SU-DHL-6 (cell line): ENCODE measurements at regions not wholly inside any gene's neighbourhood (a gene's known extent, or its start where the extent isn't known, plus 50 kb on each side); places are given as distances from the start of the nearest gene placed in this dataset.

Experiments used
- H2AFZ ChIP-seq: fragments of 200-600 bp; sonication (generic); 2 replicates; pipeline ENCODE4 v1.6.1; 2014; ENCODE audit warnings: low read depth, mild to moderate bottlenecking, moderate library complexity, mixed read lengths, antibody characterized with exemption, low read length; ENCODE audit not compliant: severe bottlenecking
- H3F3A ChIP-seq: fragments of 200-600 bp; shearing (Covaris generic); 2 replicates; pipeline ENCODE4 v1.6.0; 2016; ENCODE audit warnings: antibody characterized with exemption, mild to moderate bottlenecking; ENCODE audit not compliant: insufficient read depth
- H3K27ac ChIP-seq: fragments of 200-600 bp; sonication (generic); 2 replicates; pipeline ENCODE4 v1.5.1; 2016; ENCODE audit warnings: low read depth, mild to moderate bottlenecking, low read length, moderate library complexity, mixed read lengths
- H3K27me3 ChIP-seq: fragments of 200-600 bp; sonication (generic), shearing (Covaris generic); 2 replicates; pipeline ENCODE4 v1.6.0; 2014; ENCODE audit warnings: mild to moderate bottlenecking, low read length
- H3K36me3 ChIP-seq: fragments of 200-600 bp; sonication (generic); 2 replicates; pipeline ENCODE4 v1.6.1; 2014; ENCODE audit warnings: mild to moderate bottlenecking, low read length, mixed read lengths
- H3K4me2 ChIP-seq: fragments of 300-600, 200-600 bp; shearing (Covaris generic), sonication (generic); 2 replicates; pipeline ENCODE4 v1.6.0; 2014; ENCODE audit warnings: low read length, low read depth, mild to moderate bottlenecking; ENCODE audit not compliant: poor library complexity, severe bottlenecking
- H3K4me3 ChIP-seq: fragments of 200-600 bp; sonication (generic); 2 replicates; pipeline ENCODE4 v1.5.1; 2014; ENCODE audit warnings: antibody characterized with exemption, low read length, mild to moderate bottlenecking, mixed read lengths; ENCODE audit not compliant: insufficient read depth, poor library complexity, severe bottlenecking
- H3K79me2 ChIP-seq: fragments of 200-600 bp; sonication (generic); 2 replicates; pipeline ENCODE4 v1.6.1; 2014; ENCODE audit warnings: mild to moderate bottlenecking, low read length, moderate library complexity; ENCODE audit not compliant: insufficient read depth
- H3K9ac ChIP-seq: fragments of 200-600 bp; sonication (generic); 2 replicates; pipeline ENCODE4 v1.7.0; 2014; ENCODE audit warnings: mild to moderate bottlenecking, low read length
- H3K9me2 ChIP-seq: fragments of 200-600 bp; sonication (generic); replicated peaks from 2 replicates; pipeline ENCODE4 v1.6.1; 2014; ENCODE audit warnings: low read length; ENCODE audit not compliant: insufficient read depth
- H3K9me3 ChIP-seq: fragments of 200-600 bp; sonication (generic); 2 replicates; pipeline ENCODE4 v1.6.1; 2014; ENCODE audit warnings: low read length, mixed read lengths; ENCODE audit not compliant: insufficient read depth
- H4K20me1 ChIP-seq: fragments of 200-600 bp; sonication (generic); 2 replicates; pipeline ENCODE4 v1.6.1; 2014; ENCODE audit warnings: low read depth, mild to moderate bottlenecking, antibody characterized with exemption, low read length, moderate library complexity, mixed read lengths
- EZH2phosphoT487 ChIP-seq: fragments of 200-600 bp; sonication (generic), shearing (Covaris generic); conservative IDR thresholded peaks from 2 replicates; pipeline ENCODE4 v1.6.1; 2018; ENCODE audit warnings: mild to moderate bottlenecking, antibody characterized with exemption, low read length, moderate library complexity, mixed read lengths
- TF ChIP-seq, protein P1 (sequence below): fragments of 200-600 bp; sonication (generic); IDR thresholded peaks from one replicate; pipeline ENCODE4 v1.5.1; 2017; ENCODE audit warnings: antibody characterized with exemption, mild to moderate bottlenecking, low read length, moderate library complexity; ENCODE audit not compliant: insufficient read depth, poor library complexity, severe bottlenecking

DNA sequence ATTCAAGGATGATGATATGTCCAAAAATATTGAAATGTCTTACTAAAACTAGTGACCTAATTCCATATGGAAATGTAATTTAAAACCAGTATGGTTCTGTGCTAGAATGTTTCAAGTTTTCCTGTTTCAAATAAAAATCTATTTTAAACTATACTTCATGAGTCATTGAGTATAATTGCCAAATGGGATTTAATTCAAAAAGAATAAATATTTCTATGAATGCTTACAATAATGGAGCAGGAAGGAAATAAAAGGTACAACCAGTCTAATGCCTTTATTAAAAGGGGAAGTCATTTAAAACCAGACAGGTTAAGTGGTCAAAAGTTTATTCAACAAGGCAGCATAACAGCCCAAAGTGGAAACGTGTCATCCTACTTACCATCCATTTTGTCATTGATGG, 2347.1 kb downstream of the PCDH7 start:
- no peak overlapping the region for H2AFZ ChIP-seq
- no peaks in the 10 kb centered on the region for H3K36me3 ChIP-seq
- H3K9me2 ChIP-seq: no peaks in the 10 kb centered on the region
- no peak for TF ChIP-seq EZH2phosphoT487
- TF ChIP-seq, protein P1, sequence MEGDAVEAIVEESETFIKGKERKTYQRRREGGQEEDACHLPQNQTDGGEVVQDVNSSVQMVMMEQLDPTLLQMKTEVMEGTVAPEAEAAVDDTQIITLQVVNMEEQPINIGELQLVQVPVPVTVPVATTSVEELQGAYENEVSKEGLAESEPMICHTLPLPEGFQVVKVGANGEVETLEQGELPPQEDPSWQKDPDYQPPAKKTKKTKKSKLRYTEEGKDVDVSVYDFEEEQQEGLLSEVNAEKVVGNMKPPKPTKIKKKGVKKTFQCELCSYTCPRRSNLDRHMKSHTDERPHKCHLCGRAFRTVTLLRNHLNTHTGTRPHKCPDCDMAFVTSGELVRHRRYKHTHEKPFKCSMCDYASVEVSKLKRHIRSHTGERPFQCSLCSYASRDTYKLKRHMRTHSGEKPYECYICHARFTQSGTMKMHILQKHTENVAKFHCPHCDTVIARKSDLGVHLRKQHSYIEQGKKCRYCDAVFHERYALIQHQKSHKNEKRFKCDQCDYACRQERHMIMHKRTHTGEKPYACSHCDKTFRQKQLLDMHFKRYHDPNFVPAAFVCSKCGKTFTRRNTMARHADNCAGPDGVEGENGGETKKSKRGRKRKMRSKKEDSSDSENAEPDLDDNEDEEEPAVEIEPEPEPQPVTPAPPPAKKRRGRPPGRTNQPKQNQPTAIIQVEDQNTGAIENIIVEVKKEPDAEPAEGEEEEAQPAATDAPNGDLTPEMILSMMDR: no peak
- H3K27me3 ChIP-seq: no peaks in the 10 kb centered on the region
- no peak overlapping the region for H3K9ac ChIP-seq
- H3K4me3 ChIP-seq: no peak overlapping the region
- H3K27ac ChIP-seq: no peak overlapping the region
- H3F3A ChIP-seq: no peaks in the 10 kb centered on the region
- no peak overlapping the region for H3K4me2 ChIP-seq
- no peaks in the 10 kb centered on the region for H3K79me2 ChIP-seq
- H3K9me3 ChIP-seq: no peaks in the 10 kb centered on the region
- H4K20me1 ChIP-seq: no peaks in the 10 kb centered on the region

DNA sequence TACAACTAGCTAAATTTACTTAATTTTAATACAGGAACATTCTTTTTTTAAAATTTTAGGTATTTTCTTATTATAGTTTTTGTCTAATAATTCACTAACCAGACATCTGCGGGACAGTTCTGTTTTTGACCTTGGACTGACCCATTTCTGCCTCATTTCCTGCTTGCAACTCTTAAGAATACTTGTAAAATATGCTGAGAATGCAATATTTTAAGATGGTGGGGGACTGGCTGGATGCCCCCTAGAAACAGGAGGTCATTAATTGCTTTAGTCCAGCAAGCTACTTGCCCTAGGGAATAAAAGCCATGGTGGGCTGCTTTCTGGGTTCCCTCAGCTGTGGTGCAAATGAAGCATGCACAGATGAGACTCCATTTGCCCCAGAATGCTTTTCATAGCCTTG, 2348.4 kb downstream of the PCDH7 start:
- H4K20me1 ChIP-seq: no peaks in the 10 kb centered on the region
- H2AFZ ChIP-seq: no peak overlapping the region
- no peaks in the 10 kb centered on the region for H3K9me3 ChIP-seq
- no peaks in the 10 kb centered on the region for H3K79me2 ChIP-seq
- no peak overlapping the region for H3K4me2 ChIP-seq
- H3K27ac ChIP-seq: no peak overlapping the region
- no peak for TF ChIP-seq EZH2phosphoT487
- TF ChIP-seq, protein P1: no peak
- H3K9me2 ChIP-seq: no peaks in the 10 kb centered on the region
- H3K4me3 ChIP-seq: no peak overlapping the region
- no peak overlapping the region for H3K9ac ChIP-seq
- no peaks in the 10 kb centered on the region for H3F3A ChIP-seq
- H3K36me3 ChIP-seq: no peaks in the 10 kb centered on the region
- H3K27me3 ChIP-seq: no peaks in the 10 kb centered on the region

DNA sequence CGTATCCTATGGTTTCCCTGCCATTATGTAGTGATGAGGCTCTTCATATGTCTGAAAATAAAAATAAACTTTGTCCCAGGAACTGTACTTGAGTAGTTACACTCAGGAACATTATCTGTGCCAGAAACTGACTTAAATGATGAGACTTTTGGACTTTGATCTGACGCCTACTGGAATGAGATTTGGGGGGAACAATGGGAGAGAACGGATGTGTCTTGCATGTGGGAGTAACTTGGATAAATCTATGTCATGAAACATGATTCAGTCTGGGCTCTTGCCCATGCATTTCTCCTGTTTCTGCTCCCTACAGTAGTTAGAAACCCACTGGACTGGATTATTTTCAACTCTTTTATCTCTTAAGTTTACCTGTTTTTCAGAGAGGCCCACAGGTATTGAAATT, 2351.4 kb downstream of the PCDH7 start:
- TF ChIP-seq EZH2phosphoT487: no peak
- TF ChIP-seq, protein P1: no peak
- Histone ChIP-seq H3K27me3 (no peaks in the 10 kb centered on the region), H4K20me1 (no peaks in the 10 kb centered on the region), H3K27ac (no peak overlapping the region), H3K9ac (no peak overlapping the region), H3K4me3 (no peak overlapping the region), H3F3A (no peaks in the 10 kb centered on the region), H2AFZ (no peak overlapping the region), H3K9me2 (no peaks in the 10 kb centered on the region), H3K79me2 (no peaks in the 10 kb centered on the region), H3K4me2 (no peak overlapping the region), H3K36me3 (no peaks in the 10 kb centered on the region), H3K9me3 (no peaks in the 10 kb centered on the region)
